Activated T-cell treated with anti-CD3 and anti-CD28 coated beads, Interleukin-2, amount 50 U/mL, for 4 hours (primary cell): ENCODE measurements at regions not wholly inside any gene's neighbourhood (a gene's known extent, or its start where the extent isn't known, plus 50 kb on each side); places are given as distances from the start of the nearest gene placed in this dataset.

Experiments
- ATAC-seq, 2 donors: fragments of 200-7000 bp; cut with Tn5 transposase; one replicate each; pipeline ENCODE4 v1.10.0; 2021
- DNase-seq: peaks from one replicate; pipeline ENCODE4 v3.0.0-alpha.2; 2020
- H3K27me3 Mint-ChIP-seq: one replicate; pipeline ENCODE4 v1.8.0; 2021; ENCODE audit warnings: low read depth, mixed read lengths
- H3K36me3 Mint-ChIP-seq: one replicate; pipeline ENCODE4 v1.8.0; 2022; ENCODE audit warnings: mixed read lengths; ENCODE audit not compliant: insufficient read depth
- H3K4me1 Mint-ChIP-seq: one replicate; pipeline ENCODE4 v1.8.0; 2021; ENCODE audit warnings: low read depth, mixed read lengths
- H3K4me3 Mint-ChIP-seq: one replicate; pipeline ENCODE4 v1.8.0; 2021; ENCODE audit warnings: mild to moderate bottlenecking, moderate library complexity, mixed read lengths
- H3K9me3 Mint-ChIP-seq: one replicate; pipeline ENCODE4 v1.8.0; 2021; ENCODE audit warnings: mixed read lengths

- ATAC-seq, result no peak
- H3K4me3 Mint-ChIP-seq, result no peak overlapping the region
- no peak for DNase-seq
- no peaks in the 10 kb centered on the region for H3K36me3 Mint-ChIP-seq
- H3K27me3 Mint-ChIP-seq, result no peaks in the 10 kb centered on the region
- H3K9me3 Mint-ChIP-seq, result peaks cover 9% of the 10 kb centered on the region
- no peaks in the 10 kb centered on the region for H3K4me1 Mint-ChIP-seq
These were observed 341.8 kb downstream of the LMX1A start for GRCh38 chr1:165014753-165015152.

DNA sequence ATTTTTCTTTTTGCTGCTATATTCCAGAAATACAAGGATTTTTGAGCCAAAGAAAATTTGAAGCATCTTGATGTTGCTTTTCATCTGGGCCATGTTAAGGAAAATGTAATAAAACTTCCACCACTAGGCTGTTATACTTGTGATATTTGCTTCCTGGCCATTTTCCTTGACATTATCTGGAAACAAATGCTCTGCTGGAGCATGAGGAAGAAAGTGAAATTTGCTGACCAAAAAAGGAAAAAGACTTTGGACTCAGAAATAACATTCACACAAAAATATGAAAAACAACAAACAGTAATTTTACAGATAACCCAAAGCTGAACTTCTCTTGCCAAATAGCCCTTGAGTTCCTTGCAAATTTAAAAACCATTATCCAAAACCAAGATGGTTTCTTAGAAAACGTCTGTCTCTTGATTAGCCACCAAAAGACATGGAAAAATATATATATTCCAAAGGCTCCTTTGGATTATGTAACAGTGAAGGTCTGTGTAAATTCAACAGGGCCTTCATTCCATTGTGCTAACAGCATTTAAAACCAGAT is 344.5 kb downstream of the LMX1A start:
- H3K9me3 Mint-ChIP-seq, result peaks cover 3% of the 10 kb centered on the region
- ATAC-seq (no peak), DNase-seq (no peak)
- no peaks in the 10 kb centered on the region for H3K36me3 Mint-ChIP-seq
- H3K4me1 Mint-ChIP-seq, result no peaks in the 10 kb centered on the region
- H3K27me3 Mint-ChIP-seq, result no peaks in the 10 kb centered on the region
- H3K4me3 Mint-ChIP-seq, result no peak overlapping the region

DNA sequence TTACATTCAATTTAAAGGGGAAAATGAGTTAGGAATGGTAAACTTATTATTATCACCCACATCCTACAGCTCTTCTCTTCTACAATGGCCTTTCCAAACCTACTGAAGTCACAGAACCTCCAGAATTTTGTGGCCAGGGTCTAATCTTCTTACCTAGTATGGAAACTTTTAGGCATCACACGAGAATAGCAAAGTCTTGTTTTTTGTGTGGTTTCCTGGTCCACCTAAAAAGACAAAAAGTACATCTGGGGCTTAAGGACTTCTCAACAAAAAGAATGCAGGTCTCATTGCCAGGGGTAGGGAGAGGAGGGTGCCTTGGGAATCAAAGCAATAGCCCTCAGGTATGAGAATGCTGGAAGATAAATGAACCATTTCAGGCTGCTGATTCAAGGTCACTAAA is 345.3 kb downstream of the LMX1A start:
- H3K27me3 Mint-ChIP-seq, result no peaks in the 10 kb centered on the region
- DNase-seq (no peak), ATAC-seq (no peak)
- H3K9me3 Mint-ChIP-seq, result peaks cover 3% of the 10 kb centered on the region
- H3K36me3 Mint-ChIP-seq, result no peaks in the 10 kb centered on the region
- H3K4me1 Mint-ChIP-seq, result no peaks in the 10 kb centered on the region
- H3K4me3 Mint-ChIP-seq, result no peak overlapping the region

GRCh38 chr1:165010418-165011070 is 346.0 kb downstream of the LMX1A start:
- H3K27me3 Mint-ChIP-seq, result no peaks in the 10 kb centered on the region
- H3K36me3 Mint-ChIP-seq, result no peaks in the 10 kb centered on the region
- ATAC-seq, result no peak
- H3K9me3 Mint-ChIP-seq, result peaks cover 3% of the 10 kb centered on the region
- H3K4me3 Mint-ChIP-seq, result no peak overlapping the region
- no peaks in the 10 kb centered on the region for H3K4me1 Mint-ChIP-seq
- no peak for DNase-seq

DNA sequence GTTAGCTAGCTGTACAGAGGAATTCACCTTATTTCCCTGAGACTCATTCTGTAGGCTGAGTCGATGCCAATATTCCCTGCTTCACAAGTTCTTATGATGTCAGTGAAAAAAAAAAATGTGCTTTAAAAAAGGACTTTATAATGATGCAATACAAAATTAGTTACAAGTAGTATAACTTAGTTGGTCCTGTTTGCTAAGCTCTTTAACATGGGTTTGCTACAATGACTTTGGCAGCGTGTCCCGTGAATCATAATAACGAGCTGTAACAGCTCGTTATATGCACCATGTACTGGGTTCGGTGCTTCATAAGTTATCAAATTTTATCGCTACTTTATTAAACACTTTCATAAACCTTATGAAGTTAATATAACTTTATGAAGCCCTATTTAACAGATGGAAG is 349.7 kb downstream of the LMX1A start:
- Mint-ChIP-seq H3K4me1 (no peaks in the 10 kb centered on the region), H3K4me3 (no peak overlapping the region), H3K27me3 (no peaks in the 10 kb centered on the region), H3K9me3 (peaks cover 8% of the 10 kb centered on the region), H3K36me3 (no peaks in the 10 kb centered on the region)
- DNase-seq (no peak), ATAC-seq (no peak)

DNA sequence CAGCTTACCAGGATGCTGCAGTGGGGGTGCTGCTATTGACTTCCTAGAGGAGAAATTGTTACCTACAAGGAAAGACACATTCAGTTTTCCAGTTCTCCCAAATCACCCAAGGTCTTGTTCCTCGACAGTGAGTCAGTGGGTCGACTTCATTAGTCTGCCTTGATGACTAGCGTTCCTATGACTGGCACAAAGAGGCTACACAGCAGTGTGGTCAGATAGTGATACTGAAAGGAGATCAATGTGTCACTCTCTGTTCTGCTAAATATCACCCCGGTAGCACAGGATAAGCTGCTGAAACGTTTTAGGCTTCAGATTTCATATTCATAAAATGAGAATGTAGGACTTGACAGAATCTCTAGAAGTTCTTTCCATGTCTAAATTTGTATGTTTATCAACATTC is 357.4 kb downstream of the LMX1A start:
- no peaks in the 10 kb centered on the region for H3K27me3 Mint-ChIP-seq
- H3K9me3 Mint-ChIP-seq, result peaks cover 11% of the 10 kb centered on the region
- no peaks in the 10 kb centered on the region for H3K36me3 Mint-ChIP-seq
- DNase-seq (no peak), ATAC-seq (no peak)
- H3K4me3 Mint-ChIP-seq, result no peak overlapping the region
- H3K4me1 Mint-ChIP-seq, result no peaks in the 10 kb centered on the region

DNA sequence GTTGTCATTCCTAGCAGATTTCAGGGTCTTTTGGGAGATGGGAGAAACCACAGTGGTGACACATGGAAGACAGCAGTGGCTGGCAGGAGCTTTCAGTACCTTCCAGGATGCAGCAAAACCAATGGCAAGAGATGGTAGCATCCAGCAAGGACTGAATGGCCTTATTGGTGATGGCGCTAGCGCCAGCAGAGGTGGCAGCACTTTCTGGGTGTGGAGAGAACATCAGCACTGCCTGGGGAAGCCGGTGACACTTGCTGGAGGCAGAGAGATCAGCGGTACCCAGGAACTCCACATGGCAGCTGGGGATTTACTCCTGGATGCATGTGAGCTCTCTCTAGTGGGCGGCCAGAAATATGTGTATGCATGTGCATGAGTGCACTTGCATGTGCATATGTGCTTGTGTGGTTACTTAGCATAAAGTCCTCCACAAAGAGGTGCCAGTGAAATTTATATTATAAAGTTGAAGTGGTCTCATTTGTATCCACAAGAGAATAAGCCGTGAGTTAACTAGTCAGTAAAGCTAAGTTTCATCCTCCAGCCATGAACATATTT is 364.7 kb downstream of the LMX1A start:
- no peak overlapping the region for H3K4me3 Mint-ChIP-seq
- no peak for ATAC-seq

GRCh38 chr1:164983023-164983650 is 373.4 kb downstream of the LMX1A start:
- no peak for ATAC-seq
- Mint-ChIP-seq H3K27me3 (no peaks in the 10 kb centered on the region), H3K36me3 (no peaks in the 10 kb centered on the region)

More for the DNA sequence above, 364.7 kb downstream of the LMX1A start:
- H3K4me1 Mint-ChIP-seq, result no peaks in the 10 kb centered on the region
- no peak for DNase-seq
- peaks cover 4% of the 10 kb centered on the region for H3K9me3 Mint-ChIP-seq
- no peaks in the 10 kb centered on the region for H3K27me3 Mint-ChIP-seq
- no peaks in the 10 kb centered on the region for H3K36me3 Mint-ChIP-seq

GRCh38 chr1:164982545-164982944 is 374.0 kb downstream of the LMX1A start:
- DNase-seq (no peak), ATAC-seq (no peak)
- Mint-ChIP-seq H3K4me3 (no peak overlapping the region), H3K4me1 (no peaks in the 10 kb centered on the region), H3K9me3 (no peaks in the 10 kb centered on the region), H3K36me3 (no peaks in the 10 kb centered on the region), H3K27me3 (no peaks in the 10 kb centered on the region)

More at GRCh38 chr1:164983023-164983650, 373.4 kb downstream of the LMX1A start:
- Mint-ChIP-seq H3K4me3 (no peak overlapping the region), H3K4me1 (no peaks in the 10 kb centered on the region), H3K9me3 (no peaks in the 10 kb centered on the region)
- no peak for DNase-seq

DNA sequence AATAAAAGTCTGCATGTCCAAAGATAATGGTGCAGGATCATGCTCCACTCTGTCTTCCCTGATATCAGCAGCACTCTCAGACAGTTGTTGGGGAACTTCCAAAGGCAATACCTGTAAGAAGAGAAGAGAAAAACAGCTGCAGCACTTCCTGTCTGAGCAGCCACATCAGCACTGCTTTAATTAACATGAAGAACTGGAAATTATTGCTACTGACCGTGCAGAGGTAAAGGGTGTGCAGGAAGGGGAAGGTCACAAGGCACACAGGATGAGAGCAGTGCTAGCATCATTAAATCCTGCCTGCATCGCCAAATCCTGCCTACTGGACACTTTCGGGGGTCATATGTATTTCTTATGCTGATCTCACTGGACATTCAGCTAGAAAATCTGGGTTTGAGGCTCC is 379.0 kb downstream of the LMX1A start:
- H3K4me1 Mint-ChIP-seq, result no peaks in the 10 kb centered on the region
- ATAC-seq, result no peak
- no peak for DNase-seq
- no peaks in the 10 kb centered on the region for H3K36me3 Mint-ChIP-seq
- H3K27me3 Mint-ChIP-seq, result no peaks in the 10 kb centered on the region
- peaks cover 6% of the 10 kb centered on the region for H3K9me3 Mint-ChIP-seq
- H3K4me3 Mint-ChIP-seq, result no peak overlapping the region

DNA sequence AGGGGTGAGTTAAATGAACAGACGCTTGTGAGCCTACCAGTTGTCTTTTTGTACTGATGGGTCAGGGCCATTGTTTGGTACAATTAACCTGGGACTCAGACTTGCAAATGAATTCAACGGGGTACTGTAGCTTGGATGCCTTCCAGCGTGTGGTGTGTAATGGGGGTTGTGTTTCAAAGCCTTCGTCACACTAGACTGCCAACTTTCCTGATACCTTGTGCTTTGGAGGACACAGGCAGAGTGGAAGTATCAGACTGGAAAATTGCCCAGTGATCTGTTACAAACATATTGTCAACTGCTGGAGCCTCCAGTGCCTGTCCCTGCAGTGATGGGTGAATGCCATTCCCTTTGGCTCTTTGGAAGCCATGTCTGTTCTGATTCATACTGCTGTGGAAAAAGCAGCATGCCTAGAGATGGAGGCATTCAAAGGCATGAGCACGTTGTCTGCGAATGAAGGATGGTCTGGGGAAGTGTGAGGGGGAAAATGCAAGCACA is 384.5 kb downstream of the LMX1A start:
- DNase-seq (no peak), ATAC-seq (no peak)
- H3K4me1 Mint-ChIP-seq, result no peaks in the 10 kb centered on the region
- no peak overlapping the region for H3K4me3 Mint-ChIP-seq
- H3K36me3 Mint-ChIP-seq, result no peaks in the 10 kb centered on the region
- H3K9me3 Mint-ChIP-seq, result peaks cover 6% of the 10 kb centered on the region
- H3K27me3 Mint-ChIP-seq, result no peaks in the 10 kb centered on the region

- Mint-ChIP-seq H3K27me3 (no peaks in the 10 kb centered on the region), H3K9me3 (peaks cover 3% of the 10 kb centered on the region), H3K36me3 (no peaks in the 10 kb centered on the region), H3K4me3 (no peak overlapping the region), H3K4me1 (no peaks in the 10 kb centered on the region)
- ATAC-seq (no peak), DNase-seq (no peak)
These were observed 385.1 kb downstream of the LMX1A start for GRCh38 chr1:164971391-164971790.

- peaks cover 3% of the 10 kb centered on the region for H3K9me3 Mint-ChIP-seq
- no peak overlapping the region for H3K4me3 Mint-ChIP-seq
- ATAC-seq (no peak), DNase-seq (no peak)
- no peaks in the 10 kb centered on the region for H3K27me3 Mint-ChIP-seq
- no peaks in the 10 kb centered on the region for H3K36me3 Mint-ChIP-seq
- H3K4me1 Mint-ChIP-seq, result no peaks in the 10 kb centered on the region
These were observed 387.3 kb downstream of the LMX1A start for GRCh38 chr1:164969253-164969652.

GRCh38 chr1:164967300-164967699 is 389.2 kb downstream of the LMX1A start:
- no peaks in the 10 kb centered on the region for H3K4me1 Mint-ChIP-seq

GRCh38 chr1:164961715-164962114 is 394.8 kb downstream of the LMX1A start:
- H3K4me1 Mint-ChIP-seq, result no peaks in the 10 kb centered on the region
- peaks cover 13% of the 10 kb centered on the region for H3K9me3 Mint-ChIP-seq
- DNase-seq (no peak), ATAC-seq (no peak)
- H3K36me3 Mint-ChIP-seq, result no peaks in the 10 kb centered on the region
- no peaks in the 10 kb centered on the region for H3K27me3 Mint-ChIP-seq
- no peak overlapping the region for H3K4me3 Mint-ChIP-seq

More at GRCh38 chr1:164967300-164967699, 389.2 kb downstream of the LMX1A start:
- ATAC-seq (no peak), DNase-seq (no peak)
- H3K4me3 Mint-ChIP-seq, result no peak overlapping the region
- no peaks in the 10 kb centered on the region for H3K27me3 Mint-ChIP-seq
- H3K9me3 Mint-ChIP-seq, result peaks cover 8% of the 10 kb centered on the region
- H3K36me3 Mint-ChIP-seq, result no peaks in the 10 kb centered on the region
